Right ventricle myocardium inferior (tissue), 1 donor: ENCODE measurements at regions not wholly inside any gene's neighbourhood (a gene's known extent, or its start where the extent isn't known, plus 50 kb on each side); places are given as distances from the start of the nearest gene placed in this dataset.
A peak's percentile ranks its signal among the peaks of the same experiment; 100 is the strongest.

Experiments used
- ATAC-seq: fragments of 200-7000 bp; cut with Tn5 transposase; one replicate; pipeline ENCODE4 v1.9.1; 2020; ENCODE audit warnings: mild to moderate bottlenecking, moderate library complexity
- DNase-seq: peaks from one replicate; pipeline ENCODE4 v3.0.0; 2021; ENCODE audit errors: missing footprints
- intact Hi-C: fragments of 100-400 bp; cut with DNase I; formaldehyde crosslinking; loops from one replicate; pipeline ENCODE4 v1.11.0; 2022
- donor health status: DM: no; HTN: yes; CAD: no; lungs with severe emphysema.

DNA sequence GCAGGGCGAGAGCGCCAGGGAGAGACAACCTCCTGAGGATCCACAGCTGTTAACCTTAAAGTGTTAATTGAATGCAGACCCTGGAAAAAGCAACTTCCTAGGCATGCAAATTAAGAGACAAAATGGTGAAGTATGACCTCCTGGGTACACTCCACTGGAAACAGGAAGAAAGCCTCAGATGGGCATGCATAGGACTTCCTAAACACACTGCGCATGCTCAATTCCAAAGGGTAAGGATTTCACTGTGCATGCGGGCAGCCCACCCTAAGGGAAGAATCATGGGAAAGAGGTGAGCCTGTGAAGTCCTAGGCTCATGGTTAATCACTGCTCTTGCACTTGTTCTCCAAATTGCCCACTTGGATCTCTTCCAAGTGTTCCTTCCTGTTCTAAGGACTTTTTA, 80.5 kb upstream of the CAPRIN2 start:
- intact Hi-C loops = no loop called here
- DNase-seq = no peak
- no peak for ATAC-seq

DNA sequence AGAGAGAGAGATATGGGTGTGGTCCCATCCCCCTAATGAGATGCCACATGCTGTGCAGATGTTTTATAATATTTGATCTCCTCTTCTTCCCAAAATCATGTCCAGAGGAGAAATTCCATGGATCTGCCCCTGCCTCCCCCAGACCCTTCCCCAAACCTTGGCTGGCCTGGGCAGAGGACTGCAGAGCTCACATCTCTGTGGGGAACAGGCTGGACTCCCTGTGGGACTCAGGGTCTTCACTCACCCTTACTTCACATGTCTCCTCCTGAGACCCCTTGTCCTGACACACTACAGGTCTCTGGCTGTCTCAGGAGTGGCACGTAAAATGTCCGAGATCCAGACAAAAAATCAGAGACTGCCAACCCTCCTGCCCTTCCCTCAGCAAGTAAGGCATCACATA, 76.0 kb upstream of the CAPRIN2 start:
- intact Hi-C loops = no loop called here
- no peak for ATAC-seq
- DNase-seq = no peak

GRCh38 chr12:30829876-30830275, 75.1 kb upstream of the CAPRIN2 start:
- DNase-seq = no peak
- no peak for ATAC-seq
- intact Hi-C loops = no loop called here

DNA sequence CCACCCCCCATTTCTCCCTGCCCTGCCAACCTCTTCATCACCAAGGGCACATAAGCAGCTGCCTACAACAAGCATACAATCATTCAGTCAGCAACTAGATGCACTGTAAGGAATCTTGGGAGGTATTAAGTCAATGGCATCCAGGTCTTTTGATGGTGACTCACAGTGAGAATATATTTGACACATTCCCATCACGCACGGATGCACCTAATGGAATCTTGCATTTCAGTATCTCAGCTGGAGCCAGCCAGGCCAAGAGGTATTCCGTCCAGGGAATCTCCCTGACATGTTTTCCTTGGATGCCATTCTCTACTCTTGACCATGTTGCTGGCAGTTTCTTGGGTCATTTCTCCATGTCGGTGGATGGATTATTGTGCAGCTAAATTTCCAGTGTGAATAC, 73.9 kb upstream of the CAPRIN2 start:
- DNase-seq (no peak), ATAC-seq (no peak)
- intact Hi-C loops = no loop called here

DNA sequence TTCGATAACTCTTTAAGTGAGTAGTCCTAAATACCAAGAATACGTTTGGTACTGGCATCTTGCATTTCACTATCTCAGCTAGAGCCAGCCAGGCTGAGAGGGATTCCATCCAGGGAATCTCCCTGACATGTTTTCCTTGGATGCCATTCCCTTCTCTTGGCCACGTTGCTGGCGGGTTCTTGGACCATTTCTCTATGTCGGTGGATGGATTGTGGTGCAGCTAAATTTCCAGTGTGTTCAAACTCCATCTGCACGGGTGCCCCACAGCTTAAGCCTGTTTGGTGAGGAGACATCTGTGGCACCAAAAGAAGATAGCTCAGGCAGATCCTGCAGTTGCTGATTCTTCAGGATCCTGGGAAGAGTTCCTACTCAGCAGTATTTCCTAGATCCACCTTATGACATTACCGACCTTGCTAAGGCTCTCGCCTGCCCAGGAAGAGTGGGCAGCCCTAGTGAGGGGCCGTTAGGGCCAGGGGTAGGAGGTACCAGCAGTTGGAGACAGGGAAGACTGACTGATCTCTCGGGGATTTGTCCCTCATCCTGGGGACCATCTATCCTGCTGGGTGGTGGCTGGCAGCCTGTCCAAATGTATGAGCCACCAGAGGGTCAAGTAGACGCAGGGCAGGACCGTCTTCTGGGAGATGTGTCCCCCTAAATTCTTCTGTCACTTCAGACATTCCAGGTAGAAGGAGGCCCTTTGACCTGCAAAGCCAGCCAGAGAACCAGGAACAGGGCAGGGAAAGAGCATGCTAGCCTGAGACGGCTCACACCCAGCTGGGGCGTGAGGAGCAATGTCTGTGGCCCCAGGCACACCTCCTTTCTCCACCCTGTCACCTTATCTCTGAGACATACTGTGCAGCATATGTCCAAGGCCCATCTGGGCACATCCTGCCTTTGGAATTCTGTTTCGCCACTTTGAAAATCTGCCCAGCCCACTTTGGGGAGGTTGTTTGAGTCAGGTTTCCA, 72.6 kb upstream of the CAPRIN2 start:
- intact Hi-C loops = no loop called here
- no peak for DNase-seq
- no peak for ATAC-seq

DNA sequence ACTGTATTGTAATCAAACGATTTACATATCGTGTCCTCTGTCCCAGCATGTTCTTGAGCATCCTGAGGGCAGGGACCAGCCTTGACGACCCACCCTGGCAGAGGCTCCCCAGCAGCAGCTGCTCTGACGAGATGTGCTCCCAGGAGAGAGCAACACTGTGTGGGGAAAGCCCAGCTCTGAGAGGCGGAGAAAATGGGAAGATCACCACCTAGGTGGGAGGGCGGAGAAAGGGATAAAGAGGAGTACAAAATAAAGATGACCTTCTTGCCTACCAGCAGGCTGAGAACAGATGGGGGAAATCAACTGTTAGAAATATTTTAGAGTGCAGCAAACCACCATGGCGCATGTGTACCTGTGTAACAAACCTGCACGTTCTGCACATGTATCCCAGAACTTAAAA, 71.5 kb upstream of the CAPRIN2 start:
- DNase-seq (no peak), ATAC-seq (no peak)
- intact Hi-C loops = no loop called here

DNA sequence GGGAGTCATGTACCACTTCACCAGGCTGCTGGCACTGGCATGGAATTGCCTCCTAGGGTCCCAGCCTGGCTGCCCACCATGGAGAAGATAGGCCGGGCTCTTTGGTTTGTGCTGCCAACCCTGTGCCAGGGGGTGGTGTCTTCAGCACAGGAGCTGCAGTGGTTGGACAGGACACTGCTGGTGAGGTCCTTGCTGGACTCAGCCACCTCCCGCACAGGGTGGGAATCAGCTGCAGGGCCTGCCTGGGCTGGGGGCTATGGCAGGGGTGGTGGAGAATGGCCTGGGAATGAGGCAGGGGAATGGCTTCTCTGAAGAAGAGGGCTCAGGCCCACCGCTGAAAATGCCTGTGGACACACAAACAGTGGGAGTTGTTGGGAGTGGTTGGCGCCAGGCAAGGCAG, 70.6 kb upstream of the CAPRIN2 start:
- no peak for ATAC-seq
- DNase-seq = no peak
- intact Hi-C loops = no loop called here

DNA sequence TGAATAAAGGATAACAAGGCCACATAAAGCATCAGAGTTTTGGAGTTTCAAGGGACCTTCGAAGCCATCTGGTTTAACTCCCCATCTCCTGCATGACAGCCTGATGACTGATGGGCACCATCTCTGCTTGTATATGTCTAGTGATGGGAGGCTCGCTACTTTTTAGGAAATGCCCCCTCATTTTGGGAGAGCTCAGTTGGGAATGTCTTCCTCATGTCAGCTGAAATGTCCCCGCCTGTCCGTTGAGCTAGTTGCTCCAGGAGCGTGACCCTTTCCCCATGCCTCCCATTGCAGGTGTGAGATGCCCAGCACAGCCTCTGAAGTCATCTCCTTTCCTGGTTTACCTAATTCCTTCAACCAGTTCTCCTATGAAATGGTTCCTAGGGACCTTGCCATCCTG, 69.6 kb upstream of the CAPRIN2 start:
- DNase-seq = no peak
- no peak for ATAC-seq
- intact Hi-C loops = no loop called here

- DNase-seq (no peak), ATAC-seq (no peak)
- intact Hi-C loops = no loop called here
These were observed 69.0 kb upstream of the CAPRIN2 start for GRCh38 chr12:30823764-30824163.

GRCh38 chr12:30823156-30823699, 68.5 kb upstream of the CAPRIN2 start:
- ATAC-seq = peak; percentile 77
- intact Hi-C loops = no loop called here

GRCh38 chr12:30822385-30823155, 67.8 kb upstream of the CAPRIN2 start:
- intact Hi-C loops = no loop called here
- ATAC-seq (peak; percentile 87), DNase-seq (peak; percentile 78)

More at GRCh38 chr12:30823156-30823699, 68.5 kb upstream of the CAPRIN2 start:
- DNase-seq = no peak

GRCh38 chr12:30820406-30820946, 65.7 kb upstream of the CAPRIN2 start:
- ATAC-seq (no peak), DNase-seq (no peak)
- intact Hi-C loops = no loop called here

DNA sequence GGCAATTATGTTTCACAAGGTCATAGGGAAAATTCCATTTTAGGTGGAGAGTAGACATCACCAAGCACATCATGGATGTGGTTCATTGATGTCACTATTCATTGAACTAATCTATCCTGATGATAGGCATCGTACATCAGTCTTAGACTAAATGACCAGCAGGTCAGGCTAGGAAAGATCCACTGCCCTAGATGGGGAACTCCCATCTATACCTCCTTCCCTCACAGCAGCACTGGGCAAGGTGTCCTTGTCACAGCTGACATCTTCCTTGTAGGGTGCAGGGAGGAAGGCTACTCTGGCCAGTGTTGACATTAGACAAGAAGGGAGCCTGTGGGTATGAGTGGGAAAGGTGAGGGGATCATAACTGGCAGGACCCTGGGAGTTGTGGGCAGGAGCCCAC, 63.8 kb upstream of the CAPRIN2 start:
- DNase-seq = no peak
- no peak for ATAC-seq
- intact Hi-C loops = no loop called here

DNA sequence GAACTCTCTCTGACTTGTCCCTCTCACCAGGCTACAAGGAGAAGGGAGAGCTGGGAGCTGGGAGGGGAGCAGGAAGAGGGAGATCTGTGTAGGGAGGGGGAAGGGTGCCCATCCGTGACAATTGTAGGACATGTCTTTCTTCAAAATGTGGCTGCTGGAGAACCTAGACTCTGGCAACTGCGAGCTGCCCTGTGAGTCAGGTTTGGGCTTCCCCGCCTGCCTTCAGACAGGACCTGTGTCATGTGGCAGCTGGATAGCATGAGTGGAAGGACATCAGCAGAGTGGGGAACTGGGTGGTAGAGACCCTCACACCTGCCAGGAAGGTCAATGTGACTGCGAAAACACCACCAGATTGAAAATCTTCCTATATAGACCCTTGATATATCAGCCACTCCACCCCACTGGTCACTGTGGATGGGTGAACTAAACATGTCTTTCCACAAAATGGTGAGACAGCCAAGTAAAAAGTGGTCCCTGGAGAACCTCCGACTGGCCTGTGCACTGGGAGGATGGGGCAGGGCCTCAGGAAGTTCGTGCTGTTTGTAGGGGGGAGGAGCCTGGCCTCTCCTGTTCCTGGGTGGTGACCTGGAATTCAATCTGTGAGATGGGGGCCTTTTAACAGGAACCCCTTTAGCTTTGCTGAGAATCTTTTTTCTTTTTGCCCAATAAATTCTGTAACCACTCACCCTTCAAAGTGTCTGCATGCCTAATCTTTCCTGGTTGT, 62.2 kb upstream of the CAPRIN2 start:
- ATAC-seq = no peak
- no peak for DNase-seq
- intact Hi-C loops = no loop called here

DNA sequence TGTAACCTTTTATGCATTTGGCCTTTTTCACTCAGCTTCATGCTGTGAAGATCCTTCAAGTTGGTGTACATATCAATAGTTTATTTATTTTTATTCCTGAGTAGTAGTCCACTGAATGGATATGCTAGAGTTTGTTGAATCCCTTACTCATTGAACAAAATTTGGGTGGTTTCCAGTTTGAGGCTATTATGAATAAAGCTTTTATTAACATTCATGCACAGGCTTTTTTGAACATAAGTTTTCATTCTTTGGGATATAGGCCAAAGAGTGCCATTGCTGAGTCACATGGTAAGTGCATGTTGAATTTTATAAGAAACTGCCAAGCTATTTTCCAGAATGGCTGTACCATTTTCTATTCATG, 59.5 kb upstream of the CAPRIN2 start:
- intact Hi-C loops = no loop called here
- ATAC-seq (no peak), DNase-seq (no peak)

DNA sequence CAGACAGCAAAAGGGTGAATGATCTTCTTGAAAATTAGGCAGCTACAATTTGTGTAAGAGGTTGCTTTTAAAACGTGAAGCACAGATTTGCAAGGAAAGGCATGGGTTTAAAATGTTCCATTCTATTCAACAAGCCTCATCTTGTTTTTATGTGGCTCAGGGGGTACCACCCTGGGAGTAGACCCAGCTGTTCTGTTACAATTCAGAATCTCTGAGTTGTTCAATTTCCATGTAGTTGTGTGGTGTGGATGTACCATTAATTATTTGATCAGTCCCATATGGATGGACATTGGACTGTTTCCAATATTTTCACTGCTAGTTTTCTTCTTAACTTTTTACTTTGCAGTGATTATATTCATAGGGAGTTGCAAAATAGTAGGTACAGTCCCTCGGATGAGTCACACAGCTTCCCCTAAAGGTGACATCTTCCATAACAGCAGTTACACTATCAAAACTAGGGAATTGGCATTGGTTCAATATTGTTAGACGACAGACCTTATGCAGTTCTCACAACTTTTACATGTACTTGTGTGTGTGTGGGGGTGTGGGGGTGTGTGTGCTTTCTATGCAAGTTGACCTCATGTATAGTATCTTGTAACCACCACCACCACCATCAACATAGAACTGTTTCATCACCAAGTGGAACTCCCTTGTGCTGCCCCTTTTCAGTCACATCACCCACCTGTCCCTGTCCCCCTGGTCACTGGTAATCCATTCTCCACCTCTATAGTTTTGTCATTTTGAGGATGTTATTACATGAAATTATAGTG, 59.0 kb upstream of the CAPRIN2 start:
- ATAC-seq (no peak), DNase-seq (no peak)
- intact Hi-C loops = no loop called here

- ATAC-seq = no peak
- intact Hi-C loops = no loop called here
- no peak for DNase-seq
These were observed 57.2 kb upstream of the CAPRIN2 start for GRCh38 chr12:30811966-30812365.

- intact Hi-C loops = no loop called here
- ATAC-seq (no peak), DNase-seq (no peak)
These were observed 56.2 kb upstream of the CAPRIN2 start for GRCh38 chr12:30810918-30811317.
